ENCODE measurements at regions not wholly inside any gene's neighbourhood (a gene's known extent, or its start where the extent isn't known, plus 50 kb on each side); places are given as distances from the start of the nearest gene placed in this dataset.

- TF ChIP-seq CTCF (IDR thresholded peaks at IDR 0.05): no peak
- TF ChIP-seq POLR2A (IDR thresholded peaks at IDR 0.05): no peak
- TF ChIP-seq EP300 (IDR thresholded peaks at IDR 0.05): no peak
Observed at GRCh38 chrX:21174439-21174838, 199.8 kb upstream of the CNKSR2 start.

Data from ovary (tissue), 3 donors.